NT2/D1 (cell line): ENCODE measurements at regions not wholly inside any gene's neighbourhood (a gene's known extent, or its start where the extent isn't known, plus 50 kb on each side); places are given as distances from the start of the nearest gene placed in this dataset.

Source experiments
- SUZ12 ChIP-seq: IDR thresholded peaks from 2 replicates; pipeline ENCODE4 v1.6.1; 2011; ENCODE audit not compliant: insufficient read length, insufficient read depth; ENCODE audit errors: extremely low read depth
- ZNF274 ChIP-seq: IDR thresholded peaks from 2 replicates; pipeline ENCODE4 v1.6.1; 2011; ENCODE audit warnings: mild to moderate bottlenecking, low read depth, low read length

- TF ChIP-seq SUZ12, result no peak
- TF ChIP-seq ZNF274, result no peak
Observed at GRCh38 chr4:56231410-56231809, 155.9 kb downstream of the AASDH start.
